ENCODE measurements at regions not wholly inside any gene's neighbourhood (a gene's known extent, or its start where the extent isn't known, plus 50 kb on each side); places are given as distances from the start of the nearest gene placed in this dataset.

GRCh38 chr9:108568093-108568492 lies 287.7 kb downstream of the ACTL7B start:
- H3K4me1 ChIP-seq, result no peaks in the 10 kb centered on the region
- H3K27ac ChIP-seq, result no peak overlapping the region
- TF ChIP-seq CTCF (IDR thresholded peaks at IDR 0.05), result no peak
- H3K9ac ChIP-seq (ENCODE audit: low read depth in 2 of 2, low read length in 2 of 2), result no peak overlapping the region
- no peak overlapping the region for H3K4me3 ChIP-seq
- H3K27me3 ChIP-seq, result no peaks in the 10 kb centered on the region
- intact Hi-C loops (cut with DNase I), result loop anchor here (5.0 to 10.0 kb wide), 3 partner anchors 153 to 1146 kb away; no protein-coding TSS in a partner anchor
- no peaks in the 10 kb centered on the region for H3K36me3 ChIP-seq
- no peak for DNase-seq
- H3K9me3 ChIP-seq, result no peaks in the 10 kb centered on the region

GRCh38 chr9:108567571-108567970 lies 288.2 kb downstream of the ACTL7B start:
- intact Hi-C loops (cut with DNase I), result loop anchor here (5.0 to 10.0 kb wide), 3 partner anchors 153 to 1145 kb away; no protein-coding TSS in a partner anchor
- Histone ChIP-seq H3K9me3 (no peaks in the 10 kb centered on the region), H3K36me3 (no peaks in the 10 kb centered on the region), H3K4me1 (no peaks in the 10 kb centered on the region), H3K9ac (ENCODE audit: low read depth in 2 of 2, low read length in 2 of 2) (no peak overlapping the region), H3K27me3 (no peaks in the 10 kb centered on the region), H3K4me3 (no peak overlapping the region), H3K27ac (no peak overlapping the region)
- TF ChIP-seq CTCF (IDR thresholded peaks at IDR 0.05), result no peak
- no peak for DNase-seq

GRCh38 chr9:108565651-108566378 lies 290.0 kb downstream of the ACTL7B start:
- intact Hi-C loops (cut with DNase I), result loop anchor here (5.0 to 10.0 kb wide), 3 partner anchors 151 to 1144 kb away; no protein-coding TSS in a partner anchor

GRCh38 chr9:108562176-108562575 lies 293.6 kb downstream of the ACTL7B start:
- H3K9me3 ChIP-seq, result no peaks in the 10 kb centered on the region
- DNase-seq, result no peak
- H3K9ac ChIP-seq (ENCODE audit: low read depth in 2 of 2, low read length in 2 of 2), result no peak overlapping the region
- H3K36me3 ChIP-seq, result no peaks in the 10 kb centered on the region
- no peak for TF ChIP-seq CTCF (IDR thresholded peaks at IDR 0.05)
- intact Hi-C loops (cut with DNase I), result loop anchor here (1.0 to 10.0 kb wide), 2 partner anchors 147 to 1093 kb away; no protein-coding TSS in a partner anchor
- H3K4me3 ChIP-seq, result no peak overlapping the region
- no peak overlapping the region for H3K27ac ChIP-seq
- H3K27me3 ChIP-seq, result no peaks in the 10 kb centered on the region
- H3K4me1 ChIP-seq, result no peaks in the 10 kb centered on the region

More at GRCh38 chr9:108565651-108566378, 290.0 kb downstream of the ACTL7B start:
- Histone ChIP-seq H3K27me3 (no peaks in the 10 kb centered on the region), H3K27ac (no peak overlapping the region), H3K9me3 (no peaks in the 10 kb centered on the region), H3K36me3 (no peaks in the 10 kb centered on the region), H3K9ac (ENCODE audit: low read depth in 2 of 2, low read length in 2 of 2) (no peak overlapping the region), H3K4me3 (no peak overlapping the region), H3K4me1 (no peaks in the 10 kb centered on the region)
- peak; percentile 87 for TF ChIP-seq CTCF (IDR thresholded peaks at IDR 0.05)
- DNase-seq, result peak; percentile 67

- no peak overlapping the region for H3K9ac ChIP-seq (ENCODE audit: low read depth in 2 of 2, low read length in 2 of 2)
- H3K36me3 ChIP-seq, result no peaks in the 10 kb centered on the region
- no peak for TF ChIP-seq CTCF (IDR thresholded peaks at IDR 0.05)
- no peaks in the 10 kb centered on the region for H3K27me3 ChIP-seq
- DNase-seq, result no peak
- H3K27ac ChIP-seq, result no peak overlapping the region
- intact Hi-C loops (cut with DNase I), result no loop called here
- no peaks in the 10 kb centered on the region for H3K9me3 ChIP-seq
- no peak overlapping the region for H3K4me3 ChIP-seq
- no peaks in the 10 kb centered on the region for H3K4me1 ChIP-seq
These were observed 296.4 kb downstream of the ACTL7B start for GRCh38 chr9:108559432-108559831.
